HepG2 (cell line): ENCODE measurements at regions not wholly inside any gene's neighbourhood (a gene's known extent, or its start where the extent isn't known, plus 50 kb on each side); places are given as distances from the start of the nearest gene placed in this dataset.

Experiments
- ATAC-seq: fragments of 200-7000 bp; cut with Tn5 transposase; 3 replicates; pipeline ENCODE4 v1.9.1; 2020; ENCODE audit warnings: mild to moderate bottlenecking, moderate library complexity
- BruUV-seq: library from RNA; stranded (reverse); fragments of 400-500 nt; replicated peaks from 2 replicates; lab custom pipeline; 2021; lab: Mats Ljungman, UMichigan
- CTCF ChIA-PET: fragments of 300-600 bp; formaldehyde crosslinking; extraction: SDS; loops from one replicate; lab custom pipeline; 2021; ENCODE audit warnings: low total read pairs, inconsistent platforms, low intra/inter-chr PET ratio; lab: Yijun Ruan, JAX
- POLR2A ChIA-PET: fragments of 350-600 bp; sonication (Branson Sonifier 250); formaldehyde crosslinking; loops from one replicate; lab custom pipeline; 2020; ENCODE audit warnings: antibody characterized with exemption, inconsistent platforms; lab: Yijun Ruan, JAX
- DNase-seq: peaks from one replicate; pipeline ENCODE4 v3.0.0-alpha.2; 2015; ENCODE audit warnings: low spot score
- FAIRE-seq: peaks from 3 replicates; lab custom pipeline; 2011; peaks lifted over from hg19 to GRCh38; lab: Jason Lieb, UNC
- H2AFZ ChIP-seq: one replicate; pipeline ENCODE4 v1.6.1; 2011; ENCODE audit warnings: low read length, inconsistent platforms
- H3K27ac ChIP-seq: fragments of 300-600 bp; 3 replicates; pipeline ENCODE4 v1.8.0; 2011; ENCODE audit warnings: mixed run types, mild to moderate bottlenecking, mixed read lengths, low read length, inconsistent platforms; ENCODE audit not compliant: insufficient read depth; ENCODE audit errors: extremely low read length
- H3K27me3 ChIP-seq, 2 experiments: fragments of 200-600 bp in 1 of 2; 2 replicates in 1 of 2; 3 replicates in 1 of 2; pipeline versions ENCODE4 v1.6.0 to v1.8.0; 2011; ENCODE audit warnings: low read length in 2 of 2, mild to moderate bottlenecking in 2 of 2, moderate library complexity in 2 of 2, inconsistent platforms in 1 of 2; ENCODE audit not compliant: insufficient read depth in 2 of 2, control insufficient read depth in 1 of 2
- H3K36me3 ChIP-seq, 2 experiments: fragments of 200-600 bp in 1 of 2; replicated peaks in 1 of 2; 2 replicates in 1 of 2; 3 replicates in 1 of 2; pipeline versions ENCODE4 v1.5.1 to v1.8.0; 2011; ENCODE audit warnings: low read length in 2 of 2, inconsistent platforms in 1 of 2; ENCODE audit not compliant: insufficient read depth in 2 of 2, control insufficient read depth in 1 of 2
- H3K4me1 ChIP-seq: 2 replicates; pipeline ENCODE4 v1.5.1; 2012; ENCODE audit warnings: low read length, inconsistent platforms; ENCODE audit not compliant: insufficient read depth
- H3K4me2 ChIP-seq: 2 replicates; pipeline ENCODE4 v1.6.0; 2011; ENCODE audit warnings: low read depth, low read length, inconsistent platforms
- H3K4me3 ChIP-seq, 3 experiments: fragments of 200-600 bp in 1 of 3; sonication (generic), shearing (Covaris generic) in 1 of 3; replicated peaks in 1 of 3; 2 replicates each; pipeline ENCODE4 v1.5.1; 2011 to 2016; ENCODE audit warnings: low read length in 3 of 3, inconsistent platforms in 2 of 3, low read depth in 2 of 3, mild to moderate bottlenecking in 2 of 3, control low read depth in 1 of 3, mixed read lengths in 1 of 3; ENCODE audit not compliant: insufficient read depth in 1 of 3
- H3K79me2 ChIP-seq: one replicate; pipeline ENCODE4 v1.6.1; 2011; ENCODE audit warnings: low read length, inconsistent platforms; ENCODE audit not compliant: insufficient read depth
- H3K9ac ChIP-seq: 2 replicates; pipeline ENCODE4 v1.6.0; 2011; ENCODE audit warnings: mild to moderate bottlenecking, low read depth, low read length, inconsistent platforms; ENCODE audit not compliant: insufficient read depth
- H3K9me3 ChIP-seq: 2 replicates; pipeline ENCODE4 v1.5.1; 2012; ENCODE audit warnings: mild to moderate bottlenecking, low read length
- H4K20me1 ChIP-seq: 2 replicates; pipeline ENCODE4 v1.6.0; 2011; ENCODE audit warnings: inconsistent platforms, mild to moderate bottlenecking, low read length, moderate library complexity; ENCODE audit not compliant: insufficient read depth
- AHR ChIP-seq: IDR thresholded peaks from 2 replicates; pipeline ENCODE4 v1.6.1; 2018; ENCODE audit warnings: missing genetic modification reagents, missing compliant biosample characterization
- CREM ChIP-seq, 2 experiments: sonication (generic) in 1 of 2; formaldehyde crosslinking in 1 of 2; IDR thresholded peaks; 2 replicates each; pipeline versions ENCODE4 v1.4.0 to v1.6.1; 2016 to 2020; ENCODE audit warnings: antibody characterized with exemption in 1 of 2, mild to moderate bottlenecking in 1 of 2, missing genetic modification reagents in 1 of 2
- DMAP1 ChIP-seq: IDR thresholded peaks from 2 replicates; pipeline ENCODE4 v1.6.1; 2016
- MAFK ChIP-seq, 2 experiments: IDR thresholded peaks in 1 of 2; conservative IDR thresholded peaks in 1 of 2; 2 replicates each; pipeline ENCODE4 v1.6.1; 2011; ENCODE audit warnings: improper control_type of control experiment in 2 of 2, low read length in 2 of 2
- MZF1 ChIP-seq: sonication (generic); formaldehyde crosslinking; IDR thresholded peaks from 2 replicates; pipeline ENCODE4 v1.8.1; 2023; ENCODE audit warnings: mild to moderate bottlenecking, missing genetic modification reagents, borderline replicate concordance
- NFE2 ChIP-seq: sonication (generic); formaldehyde crosslinking; IDR thresholded peaks from 2 replicates; pipeline ENCODE4 v1.4.0; 2020; ENCODE audit warnings: missing genetic modification reagents
- NFE2L2 ChIP-seq: fragments of 150-350 bp; IDR thresholded peaks from 2 replicates; pipeline ENCODE4 v1.6.1; 2014; ENCODE audit warnings: low read length
- PCBP1 ChIP-seq: fragments of 200-400 bp; formaldehyde crosslinking; IDR thresholded peaks from 2 replicates; pipeline ENCODE4 v1.6.1; 2017; ENCODE audit warnings: mild to moderate bottlenecking, low read depth, low read length, borderline replicate concordance
- ZKSCAN1 ChIP-seq: fragments of 150-350 bp; IDR thresholded peaks from 2 replicates; pipeline ENCODE4 v1.6.1; 2014; ENCODE audit warnings: low read length
- ZMYM4 ChIP-seq: sonication (generic); formaldehyde crosslinking; IDR thresholded peaks from 2 replicates; pipeline ENCODE4 v1.8.1; 2023; ENCODE audit warnings: mild to moderate bottlenecking, missing genetic modification reagents
- ZNF333 ChIP-seq: sonication (generic); formaldehyde crosslinking; IDR thresholded peaks from 2 replicates; pipeline ENCODE4 v1.4.0; 2020; ENCODE audit warnings: mild to moderate bottlenecking, missing genetic modification reagents, borderline replicate concordance
- WGBS: methylation state at CpG from one replicate; pipeline ENCODE4 v1.1.6; 2017; ENCODE audit warnings: low lambda C conversion rate; 5-methylcytosine and 5-hydroxymethylcytosine counted together
- in situ Hi-C: cut with HindIII; loops from 2 replicates; pipeline ENCODE4 v1.10.0; 2017; ENCODE audit warnings: low pct_unique_long_range_greater_than_20kb; ENCODE audit not compliant: extremely low pct_ligation_motif_present
- intact Hi-C: fragments of 100-400 bp; cut with micrococcal nuclease; formaldehyde crosslinking; loops from one replicate; pipeline ENCODE4 v1.10.0; 2022; ENCODE audit not compliant: unreplicated experiment
- TF ChIP-seq, protein P1 (sequence below): sonication (generic); formaldehyde crosslinking; IDR thresholded peaks from 2 replicates; pipeline ENCODE4 v1.4.0; 2020; ENCODE audit warnings: mild to moderate bottlenecking, low read depth, missing genetic modification reagents
- TF ChIP-seq, protein P2 (sequence below): sonication (generic); formaldehyde crosslinking; IDR thresholded peaks from 2 replicates; pipeline ENCODE4 v1.4.0; 2020; ENCODE audit warnings: missing genetic modification reagents
- TF ChIP-seq, protein P3 (sequence below): sonication (generic); formaldehyde crosslinking; IDR thresholded peaks from 2 replicates; pipeline ENCODE4 v1.4.0; 2020; ENCODE audit warnings: missing genetic modification reagents

DNA sequence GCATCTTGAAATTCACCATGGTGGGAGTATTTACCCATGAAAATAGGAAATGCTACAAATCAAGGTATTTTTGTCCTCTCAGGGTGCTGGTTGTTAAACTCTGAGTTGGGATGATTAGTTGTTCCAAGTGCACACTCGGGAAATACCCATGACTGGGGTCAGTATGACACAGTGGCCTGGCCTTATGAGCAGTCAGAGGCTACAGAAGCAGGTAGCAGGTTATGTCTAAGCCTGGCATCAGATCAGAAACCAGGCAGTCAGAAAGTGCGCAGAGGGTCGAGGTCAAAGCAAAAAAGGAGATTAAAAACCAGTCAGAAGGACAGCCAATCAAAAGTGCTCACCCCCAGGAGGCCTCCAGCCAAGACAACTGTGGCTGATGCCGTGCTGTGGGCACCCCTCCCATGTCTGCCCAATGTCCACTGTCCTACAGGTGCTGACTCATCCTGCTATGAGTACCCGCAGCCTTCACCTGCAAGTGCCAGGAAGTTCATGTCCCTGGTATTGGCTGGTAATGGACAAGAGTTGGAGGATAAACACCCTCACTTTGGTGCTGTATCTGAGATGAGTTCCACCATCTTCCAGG is 117.4 kb upstream of the SLC24A3 start (continued):
- TF ChIP-seq, protein P1, sequence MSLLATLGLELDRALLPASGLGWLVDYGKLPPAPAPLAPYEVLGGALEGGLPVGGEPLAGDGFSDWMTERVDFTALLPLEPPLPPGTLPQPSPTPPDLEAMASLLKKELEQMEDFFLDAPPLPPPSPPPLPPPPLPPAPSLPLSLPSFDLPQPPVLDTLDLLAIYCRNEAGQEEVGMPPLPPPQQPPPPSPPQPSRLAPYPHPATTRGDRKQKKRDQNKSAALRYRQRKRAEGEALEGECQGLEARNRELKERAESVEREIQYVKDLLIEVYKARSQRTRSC (CRISPR knock-in tag), result no peak
- TF ChIP-seq MAFK (conservative IDR thresholded peaks at IDR 0.05 in 1 of 2, IDR thresholded peaks at IDR 0.05 in 1 of 2; ENCODE audit: low read length in 2 of 2) (peak; percentile 11 to 58; a peak in 2 of 4 replicates), PCBP1 (no peak), ZMYM4 (CRISPR knock-in tag) (no peak), NFE2 (peak; percentile 62; the same call in 1 of the 2 replicates), ZKSCAN1 (no peak), ZNF333 (CRISPR knock-in tag) (no peak), CREM (IDR thresholded peaks at IDR 0.05) (no peak), CREM (CRISPR knock-in tag; IDR thresholded peaks at IDR 0.05) (no peak), NFE2L2 (peak; percentile 56)
- TF ChIP-seq, protein P2, sequence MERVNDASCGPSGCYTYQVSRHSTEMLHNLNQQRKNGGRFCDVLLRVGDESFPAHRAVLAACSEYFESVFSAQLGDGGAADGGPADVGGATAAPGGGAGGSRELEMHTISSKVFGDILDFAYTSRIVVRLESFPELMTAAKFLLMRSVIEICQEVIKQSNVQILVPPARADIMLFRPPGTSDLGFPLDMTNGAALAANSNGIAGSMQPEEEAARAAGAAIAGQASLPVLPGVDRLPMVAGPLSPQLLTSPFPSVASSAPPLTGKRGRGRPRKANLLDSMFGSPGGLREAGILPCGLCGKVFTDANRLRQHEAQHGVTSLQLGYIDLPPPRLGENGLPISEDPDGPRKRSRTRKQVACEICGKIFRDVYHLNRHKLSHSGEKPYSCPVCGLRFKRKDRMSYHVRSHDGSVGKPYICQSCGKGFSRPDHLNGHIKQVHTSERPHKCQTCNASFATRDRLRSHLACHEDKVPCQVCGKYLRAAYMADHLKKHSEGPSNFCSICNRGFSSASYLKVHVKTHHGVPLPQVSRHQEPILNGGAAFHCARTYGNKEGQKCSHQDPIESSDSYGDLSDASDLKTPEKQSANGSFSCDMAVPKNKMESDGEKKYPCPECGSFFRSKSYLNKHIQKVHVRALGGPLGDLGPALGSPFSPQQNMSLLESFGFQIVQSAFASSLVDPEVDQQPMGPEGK, result no peak

DNA sequence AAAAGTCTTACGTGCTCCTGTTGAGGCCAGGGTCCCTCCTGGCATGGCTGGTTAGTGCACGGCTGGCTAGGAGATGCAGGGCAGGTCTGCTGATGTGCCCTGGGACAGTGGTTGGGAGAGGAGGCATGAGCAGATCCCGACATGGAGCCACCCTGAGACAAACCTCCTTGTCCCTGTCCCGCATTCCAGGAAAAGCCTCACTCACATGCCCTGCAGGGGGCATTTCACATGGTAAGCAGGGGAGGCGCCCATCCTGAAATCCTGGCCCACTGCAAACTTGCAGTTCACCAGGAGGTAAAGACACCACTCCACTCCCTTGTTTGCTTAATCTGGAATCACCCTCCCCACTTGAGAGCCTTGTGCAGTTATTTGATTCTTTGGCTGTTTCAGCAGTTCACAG is 116.7 kb upstream of the SLC24A3 start:
- in situ Hi-C loops, result no loop called here
- Histone ChIP-seq H3K4me2 (no peak overlapping the region), H3K4me1 (peaks cover 6% of the 10 kb centered on the region; the same call in 1 of the 2 replicates), H3K27me3 (peaks cover 2 to 3% of the 10 kb centered on the region in 2 experiments; a peak in 2 of 5 replicates), H3K9ac (no peak overlapping the region), H4K20me1 (no peaks in the 10 kb centered on the region), H3K4me3 (no peak overlapping the region), H3K79me2 (no peaks in the 10 kb centered on the region), H3K27ac (no peak overlapping the region), H3K36me3 (no peaks in the 10 kb centered on the region), H3K9me3 (no peaks in the 10 kb centered on the region), H2AFZ (no peak overlapping the region)
- ChIA-PET POLR2A (no interaction called here), CTCF (no interaction called here)
- intact Hi-C loops, result no loop called here
- ATAC-seq (peak; percentile 60), DNase-seq (no peak), FAIRE-seq (no peak)
- no TSS peak for BruUV-seq
- WGBS, result 45% methylated on average over 5 of the region's 5 CpGs
- TF ChIP-seq AHR (no peak), MZF1 (no peak), DMAP1 (CRISPR knock-in tag) (no peak)
- TF ChIP-seq, protein P3, sequence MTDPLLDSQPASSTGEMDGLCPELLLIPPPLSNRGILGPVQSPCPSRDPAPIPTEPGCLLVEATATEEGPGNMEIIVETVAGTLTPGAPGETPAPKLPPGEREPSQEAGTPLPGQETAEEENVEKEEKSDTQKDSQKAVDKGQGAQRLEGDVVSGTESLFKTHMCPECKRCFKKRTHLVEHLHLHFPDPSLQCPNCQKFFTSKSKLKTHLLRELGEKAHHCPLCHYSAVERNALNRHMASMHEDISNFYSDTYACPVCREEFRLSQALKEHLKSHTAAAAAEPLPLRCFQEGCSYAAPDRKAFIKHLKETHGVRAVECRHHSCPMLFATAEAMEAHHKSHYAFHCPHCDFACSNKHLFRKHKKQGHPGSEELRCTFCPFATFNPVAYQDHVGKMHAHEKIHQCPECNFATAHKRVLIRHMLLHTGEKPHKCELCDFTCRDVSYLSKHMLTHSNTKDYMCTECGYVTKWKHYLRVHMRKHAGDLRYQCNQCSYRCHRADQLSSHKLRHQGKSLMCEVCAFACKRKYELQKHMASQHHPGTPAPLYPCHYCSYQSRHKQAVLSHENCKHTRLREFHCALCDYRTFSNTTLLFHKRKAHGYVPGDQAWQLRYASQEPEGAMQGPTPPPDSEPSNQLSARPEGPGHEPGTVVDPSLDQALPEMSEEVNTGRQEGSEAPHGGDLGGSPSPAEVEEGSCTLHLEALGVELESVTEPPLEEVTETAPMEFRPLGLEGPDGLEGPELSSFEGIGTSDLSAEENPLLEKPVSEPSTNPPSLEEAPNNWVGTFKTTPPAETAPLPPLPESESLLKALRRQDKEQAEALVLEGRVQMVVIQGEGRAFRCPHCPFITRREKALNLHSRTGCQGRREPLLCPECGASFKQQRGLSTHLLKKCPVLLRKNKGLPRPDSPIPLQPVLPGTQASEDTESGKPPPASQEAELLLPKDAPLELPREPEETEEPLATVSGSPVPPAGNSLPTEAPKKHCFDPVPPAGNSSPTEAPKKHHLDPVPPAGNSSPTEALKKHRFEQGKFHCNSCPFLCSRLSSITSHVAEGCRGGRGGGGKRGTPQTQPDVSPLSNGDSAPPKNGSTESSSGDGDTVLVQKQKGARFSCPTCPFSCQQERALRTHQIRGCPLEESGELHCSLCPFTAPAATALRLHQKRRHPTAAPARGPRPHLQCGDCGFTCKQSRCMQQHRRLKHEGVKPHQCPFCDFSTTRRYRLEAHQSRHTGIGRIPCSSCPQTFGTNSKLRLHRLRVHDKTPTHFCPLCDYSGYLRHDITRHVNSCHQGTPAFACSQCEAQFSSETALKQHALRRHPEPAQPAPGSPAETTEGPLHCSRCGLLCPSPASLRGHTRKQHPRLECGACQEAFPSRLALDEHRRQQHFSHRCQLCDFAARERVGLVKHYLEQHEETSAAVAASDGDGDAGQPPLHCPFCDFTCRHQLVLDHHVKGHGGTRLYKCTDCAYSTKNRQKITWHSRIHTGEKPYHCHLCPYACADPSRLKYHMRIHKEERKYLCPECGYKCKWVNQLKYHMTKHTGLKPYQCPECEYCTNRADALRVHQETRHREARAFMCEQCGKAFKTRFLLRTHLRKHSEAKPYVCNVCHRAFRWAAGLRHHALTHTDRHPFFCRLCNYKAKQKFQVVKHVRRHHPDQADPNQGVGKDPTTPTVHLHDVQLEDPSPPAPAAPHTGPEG (CRISPR knock-in tag), result no peak
